ENCODE measurements at regions not wholly inside any gene's neighbourhood (a gene's known extent, or its start where the extent isn't known, plus 50 kb on each side); places are given as distances from the start of the nearest gene placed in this dataset.

DNA sequence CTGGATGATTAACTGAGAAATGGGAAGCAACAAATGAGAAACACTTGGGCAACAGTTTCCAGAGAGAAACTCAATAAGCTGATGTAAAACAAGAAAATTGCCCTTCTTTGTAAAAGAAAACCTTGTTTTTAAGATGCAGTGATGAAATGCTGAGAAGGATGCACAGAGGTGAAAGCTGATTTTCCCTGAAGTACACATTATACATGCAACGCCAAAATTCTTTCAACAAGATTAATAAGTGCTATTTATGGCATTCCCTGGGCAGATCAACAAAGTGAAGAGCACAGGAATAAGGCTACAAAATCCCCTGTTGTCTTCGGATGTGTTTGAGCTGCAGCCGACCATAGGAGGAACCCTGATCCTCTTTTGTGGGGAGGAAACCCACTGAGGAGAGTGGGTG, 208.0 kb upstream of the ANKH start:
- peaks cover 18% of the 10 kb centered on the region for H3K27me3 Mint-ChIP-seq (ENCODE audit: low read depth)
- DNase-seq (ENCODE audit: low spot score in 2 of 2, unreplicated experiment in 2 of 2) = no peak
- no peaks in the 10 kb centered on the region for H3K4me1 Mint-ChIP-seq
- TF ChIP-seq CTCF (IDR thresholded peaks at IDR 0.05; ENCODE audit: unreplicated experiment) = no peak
- H3K27ac Mint-ChIP-seq = no peak overlapping the region
- peaks cover 9% of the 10 kb centered on the region for H3K9me3 Mint-ChIP-seq
- H3K36me3 Mint-ChIP-seq = no peaks in the 10 kb centered on the region
- H3K4me3 Mint-ChIP-seq = no peak overlapping the region

GRCh38 chr5:15074651-15075050, 203.1 kb upstream of the ANKH start:
- Mint-ChIP-seq H3K36me3 (no peaks in the 10 kb centered on the region), H3K4me3 (no peak overlapping the region), H3K4me1 (no peaks in the 10 kb centered on the region), H3K9me3 (no peaks in the 10 kb centered on the region), H3K27me3 (ENCODE audit: low read depth) (peaks cover 8% of the 10 kb centered on the region), H3K27ac (no peak overlapping the region)
- DNase-seq (ENCODE audit: low spot score in 2 of 2, unreplicated experiment in 2 of 2) = no peak
- TF ChIP-seq CTCF (IDR thresholded peaks at IDR 0.05; ENCODE audit: unreplicated experiment) = no peak

DNA sequence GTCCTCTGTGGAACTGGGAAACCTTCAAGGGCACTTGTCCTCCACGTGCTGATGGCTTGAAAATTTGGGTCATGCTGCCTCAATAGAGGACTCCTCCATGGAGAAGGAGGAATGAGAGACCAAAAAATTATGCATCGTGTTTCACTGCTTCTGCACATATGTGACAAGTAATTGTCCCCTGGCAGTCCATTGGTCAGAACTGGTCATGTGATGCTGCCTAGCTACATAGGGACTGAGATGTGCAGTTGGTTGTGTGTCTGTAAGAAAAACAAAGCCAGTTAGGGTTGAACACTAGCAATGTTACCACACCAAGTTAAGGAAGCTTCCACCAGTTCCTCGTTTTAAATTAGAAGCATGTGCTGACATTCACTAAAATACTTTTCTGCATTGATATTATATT, 201.9 kb upstream of the ANKH start:
- Mint-ChIP-seq H3K4me3 (no peak overlapping the region), H3K27ac (no peak overlapping the region), H3K9me3 (no peaks in the 10 kb centered on the region), H3K4me1 (no peaks in the 10 kb centered on the region), H3K36me3 (no peaks in the 10 kb centered on the region), H3K27me3 (ENCODE audit: low read depth) (peaks cover 6% of the 10 kb centered on the region)
- no peak for TF ChIP-seq CTCF (IDR thresholded peaks at IDR 0.05; ENCODE audit: unreplicated experiment)
- no peak for DNase-seq (ENCODE audit: low spot score in 2 of 2, unreplicated experiment in 2 of 2)

DNA sequence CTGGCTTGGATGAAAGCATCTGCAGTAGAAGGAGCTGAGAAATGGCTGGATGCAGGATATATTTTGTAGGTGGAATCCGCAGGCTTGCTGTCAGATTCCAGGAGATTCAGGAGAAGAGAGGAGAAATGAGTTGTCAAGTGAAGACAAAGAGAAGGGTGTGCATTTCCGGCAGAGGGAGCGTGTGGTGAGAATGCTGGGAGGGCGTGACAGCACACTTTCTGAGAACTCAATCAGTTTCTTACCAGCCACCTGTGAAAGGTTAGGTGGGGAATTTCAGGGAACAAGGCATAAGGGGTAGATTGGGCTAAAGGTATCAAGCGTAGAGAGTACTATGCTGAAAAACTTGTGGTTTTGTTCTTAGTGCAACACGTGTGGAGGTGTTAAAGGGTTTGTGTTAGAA, 199.3 kb upstream of the ANKH start:
- Mint-ChIP-seq H3K9me3 (no peaks in the 10 kb centered on the region), H3K27ac (no peak overlapping the region), H3K4me1 (no peaks in the 10 kb centered on the region), H3K27me3 (ENCODE audit: low read depth) (peaks cover 3% of the 10 kb centered on the region), H3K4me3 (no peak overlapping the region), H3K36me3 (no peaks in the 10 kb centered on the region)
- DNase-seq (ENCODE audit: low spot score in 2 of 2, unreplicated experiment in 2 of 2) = no peak
- TF ChIP-seq CTCF (IDR thresholded peaks at IDR 0.05; ENCODE audit: unreplicated experiment) = no peak

- peaks cover 9% of the 10 kb centered on the region for H3K27me3 Mint-ChIP-seq (ENCODE audit: low read depth)
- H3K4me1 Mint-ChIP-seq = no peaks in the 10 kb centered on the region
- H3K4me3 Mint-ChIP-seq = no peak overlapping the region
- no peaks in the 10 kb centered on the region for H3K36me3 Mint-ChIP-seq
- H3K9me3 Mint-ChIP-seq = no peaks in the 10 kb centered on the region
- no peak overlapping the region for H3K27ac Mint-ChIP-seq
- DNase-seq (ENCODE audit: low spot score in 2 of 2, unreplicated experiment in 2 of 2) = no peak
- no peak for TF ChIP-seq CTCF (IDR thresholded peaks at IDR 0.05; ENCODE audit: unreplicated experiment)
Measured at GRCh38 chr5:15069407-15069905, 197.9 kb upstream of the ANKH start.

GRCh38 chr5:15065091-15065490, 193.5 kb upstream of the ANKH start:
- H3K4me3 Mint-ChIP-seq = no peak overlapping the region
- no peak overlapping the region for H3K27ac Mint-ChIP-seq
- H3K4me1 Mint-ChIP-seq = no peaks in the 10 kb centered on the region
- H3K36me3 Mint-ChIP-seq = no peaks in the 10 kb centered on the region
- no peak for TF ChIP-seq CTCF (IDR thresholded peaks at IDR 0.05; ENCODE audit: unreplicated experiment)
- H3K27me3 Mint-ChIP-seq (ENCODE audit: low read depth) = peaks cover 6% of the 10 kb centered on the region
- H3K9me3 Mint-ChIP-seq = no peaks in the 10 kb centered on the region
- DNase-seq (ENCODE audit: low spot score in 2 of 2, unreplicated experiment in 2 of 2) = no peak

All from mesothelial cell of epicardium (in vitro differentiated cells).